ENCODE measurements at regions not wholly inside any gene's neighbourhood (a gene's known extent, or its start where the extent isn't known, plus 50 kb on each side); places are given as distances from the start of the nearest gene placed in this dataset.
"Not testable (repeated sequence)": the region's sequence is repeated elsewhere in the genome, so short reads cannot be mapped to it uniquely, and the experiment has no call there.

- no peak for DNase-seq
These were observed 53.1 kb upstream of the STK39 start for GRCh38 chr2:168300460-168300859.

GRCh38 chr2:168304024-168304681 lies 56.8 kb upstream of the STK39 start:
- DNase-seq = peak; percentile 43 to 44

- DNase-seq = no peak
These were observed 60.0 kb upstream of the STK39 start for GRCh38 chr2:168307379-168307778.

GRCh38 chr2:168310580-168310979 lies 63.2 kb upstream of the STK39 start:
- no peak for DNase-seq

- DNase-seq = peak; percentile 81 to 85
These were observed 64.0 kb upstream of the STK39 start for GRCh38 chr2:168311261-168311910.

GRCh38 chr2:168312036-168312822 lies 64.8 kb upstream of the STK39 start:
- DNase-seq = no peak

GRCh38 chr2:168314236-168314635 lies 66.8 kb upstream of the STK39 start:
- no peak for DNase-seq

GRCh38 chr2:168315331-168316072 lies 68.1 kb upstream of the STK39 start:
- no peak for DNase-seq

GRCh38 chr2:168316073-168316440 lies 68.7 kb upstream of the STK39 start:
- no peak for DNase-seq

GRCh38 chr2:168317282-168317681 lies 69.9 kb upstream of the STK39 start:
- DNase-seq = no peak

- DNase-seq = peak; percentile 20 to 50
These were observed 72.9 kb upstream of the STK39 start for GRCh38 chr2:168320267-168320666.

- DNase-seq = no peak
These were observed 75.1 kb upstream of the STK39 start for GRCh38 chr2:168322325-168323007.

GRCh38 chr2:168323529-168324021 lies 76.2 kb upstream of the STK39 start:
- DNase-seq = no peak

- DNase-seq = no peak
These were observed 79.2 kb upstream of the STK39 start for GRCh38 chr2:168326572-168326971.

- DNase-seq = no peak
These were observed 79.9 kb upstream of the STK39 start for GRCh38 chr2:168327328-168327727.

GRCh38 chr2:168328421-168328820 lies 81.0 kb upstream of the STK39 start:
- DNase-seq = no peak

- no peak for DNase-seq
These were observed 83.4 kb upstream of the STK39 start for GRCh38 chr2:168330624-168331423.

- DNase-seq = not testable (repeated sequence)
These were observed 87.9 kb upstream of the STK39 start for GRCh38 chr2:168335254-168335653.

GRCh38 chr2:168336786-168337388 lies 89.5 kb upstream of the STK39 start:
- DNase-seq = peak; percentile 40 to 79

GRCh38 chr2:168338292-168338691 lies 90.9 kb upstream of the STK39 start:
- peak; percentile 18 to 32 for DNase-seq

- DNase-seq = no peak
These were observed 91.5 kb upstream of the STK39 start for GRCh38 chr2:168338803-168339437.
